Tibial nerve (tissue), 3 donors: ENCODE measurements at regions not wholly inside any gene's neighbourhood (a gene's known extent, or its start where the extent isn't known, plus 50 kb on each side); places are given as distances from the start of the nearest gene placed in this dataset.

Experiments used
- CTCF ChIP-seq, 5 experiments: fragments of 200-600 bp in 3 of 5; fragments of 450-650 bp in 2 of 5; sonication (generic) in 3 of 5; IDR thresholded peaks; one replicate each; pipeline ENCODE4 v1.5.1; 2016 to 2019; ENCODE audit warnings: antibody characterized with exemption in 5 of 5, mild to moderate bottlenecking in 3 of 5, moderate library complexity in 2 of 5
- POLR2A ChIP-seq, 2 donors: fragments of 450-650 bp; IDR thresholded peaks; one replicate each; pipeline ENCODE4 v1.6.1; 2017; ENCODE audit warnings: antibody characterized with exemption in 2 of 2, mild to moderate bottlenecking in 2 of 2, moderate library complexity in 2 of 2

- TF ChIP-seq CTCF (IDR thresholded peaks at IDR 0.05) (no peak), POLR2A (IDR thresholded peaks at IDR 0.05) (no peak)
Observed at GRCh38 chr4:17322514-17322913, 189.4 kb downstream of the QDPR start.
